Adrenal gland (tissue), 9 donors: ENCODE measurements at regions not wholly inside any gene's neighbourhood (a gene's known extent, or its start where the extent isn't known, plus 50 kb on each side); places are given as distances from the start of the nearest gene placed in this dataset.

Source experiments
- DNase-seq, 7 donors: peaks; one replicate each; pipeline ENCODE4 v3.0.0-alpha.2; 2019 to 2020
- H3K27ac ChIP-seq, 5 donors: fragments of 200-600 bp; sonication (generic) in 4 of 5; 1 replicate in 3 of 5; 2 replicates in 2 of 5; pipeline versions ENCODE4 v1.5.1 to v1.8.0; 2016 to 2020; ENCODE audit warnings: mild to moderate bottlenecking in 1 of 5
- H3K27me3 ChIP-seq: fragments of 200-600 bp; 2 replicates; pipeline ENCODE4 v1.8.0; 2021
- H3K36me3 ChIP-seq, 2 donors: fragments of 200-600 bp; replicated peaks in 1 of 2; 1 replicate in 1 of 2; 2 replicates in 1 of 2; pipeline versions ENCODE4 v1.5.1 to v1.8.0; 2018 to 2022
- H3K4me1 ChIP-seq, 2 donors: fragments of 200-600 bp; replicated peaks in 1 of 2; 1 replicate in 1 of 2; 2 replicates in 1 of 2; pipeline versions ENCODE4 v1.5.1 to v1.8.0; 2018 to 2021
- H3K4me3 ChIP-seq, 4 donors: fragments of 200-600 bp; sonication (generic) in 3 of 4; one replicate each; pipeline ENCODE4 v1.5.1; 2016 to 2018
- H3K9me3 ChIP-seq, 3 donors: fragments of 200-600 bp; sonication (generic) in 1 of 3; replicated peaks in 1 of 3; 1 replicate in 2 of 3; 2 replicates in 1 of 3; pipeline versions ENCODE4 v1.5.1 to v1.8.0; 2016 to 2021
- POLR2A ChIP-seq, 2 donors: fragments of 450-650 bp; IDR thresholded peaks; one replicate each; pipeline ENCODE4 v1.6.1; 2017; ENCODE audit warnings: antibody characterized with exemption in 2 of 2, mild to moderate bottlenecking in 2 of 2, moderate library complexity in 1 of 2
- WGBS, 4 donors: extraction: QIAGEN DNeasy Blood & Tissue Kit in 2 of 4; methylation state at CpG; one replicate each; pipeline versions ENCODE4 v1.1.5 to v1.1.7; 2013 to 2017; 5-methylcytosine and 5-hydroxymethylcytosine counted together
- intact Hi-C, 2 donors: fragments of 100-400 bp; cut with DNase I; formaldehyde crosslinking; loops; one replicate each; pipeline versions ENCODE4 v1.14.1 to v1.15.0; 2022 to 2023
- TF ChIP-seq, protein P1 (sequence below), 6 experiments: fragments of 450-650 bp in 4 of 6; fragments of 200-600 bp in 2 of 6; sonication (generic) in 1 of 6; IDR thresholded peaks; 1 replicate in 5 of 6; 2 replicates in 1 of 6; pipeline versions ENCODE4 v1.5.1 to v1.8.0; 2016 to 2021; ENCODE audit warnings: antibody characterized with exemption in 6 of 6, mild to moderate bottlenecking in 2 of 6, moderate library complexity in 1 of 6
- donor health status: healthy with polysubstance abuse.
- donor health status: Bipolar disorder and iron deficiency.
- donor health status: DM: yes; HTN: yes; CAD: no.
- donor health status: DM: no; HTN: no; CAD: no.
- donor health status: DM: no; HTN: no; CAD: no.

DNA sequence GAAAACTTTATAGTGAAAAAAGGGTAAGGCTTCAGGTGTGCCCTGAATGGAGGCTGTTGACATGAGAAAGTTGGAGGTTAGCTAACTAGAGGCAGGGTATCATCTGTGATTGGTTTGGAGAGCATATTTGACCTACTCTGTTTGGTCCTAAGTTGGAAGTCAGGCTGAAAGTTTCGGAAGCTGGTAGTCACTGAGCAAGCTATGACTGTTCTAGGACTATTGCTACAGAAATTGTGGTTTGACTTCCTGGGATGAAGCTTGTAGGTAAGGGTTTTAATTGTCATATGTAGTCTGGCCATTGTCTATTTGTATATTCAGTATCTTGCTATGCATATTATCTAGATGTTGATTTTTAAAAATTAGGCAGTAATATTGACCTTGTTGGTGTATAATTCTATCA lies 565.0 kb downstream of the TMEM135 start:
- Histone ChIP-seq H3K4me3 (no peak overlapping the region), H3K36me3 (no peaks in the 10 kb centered on the region), H3K27ac (no peak overlapping the region), H3K9me3 (no peaks in the 10 kb centered on the region), H3K4me1 (no peaks in the 10 kb centered on the region), H3K27me3 (no peaks in the 10 kb centered on the region)
- DNase-seq: no peak
- TF ChIP-seq, protein P1, sequence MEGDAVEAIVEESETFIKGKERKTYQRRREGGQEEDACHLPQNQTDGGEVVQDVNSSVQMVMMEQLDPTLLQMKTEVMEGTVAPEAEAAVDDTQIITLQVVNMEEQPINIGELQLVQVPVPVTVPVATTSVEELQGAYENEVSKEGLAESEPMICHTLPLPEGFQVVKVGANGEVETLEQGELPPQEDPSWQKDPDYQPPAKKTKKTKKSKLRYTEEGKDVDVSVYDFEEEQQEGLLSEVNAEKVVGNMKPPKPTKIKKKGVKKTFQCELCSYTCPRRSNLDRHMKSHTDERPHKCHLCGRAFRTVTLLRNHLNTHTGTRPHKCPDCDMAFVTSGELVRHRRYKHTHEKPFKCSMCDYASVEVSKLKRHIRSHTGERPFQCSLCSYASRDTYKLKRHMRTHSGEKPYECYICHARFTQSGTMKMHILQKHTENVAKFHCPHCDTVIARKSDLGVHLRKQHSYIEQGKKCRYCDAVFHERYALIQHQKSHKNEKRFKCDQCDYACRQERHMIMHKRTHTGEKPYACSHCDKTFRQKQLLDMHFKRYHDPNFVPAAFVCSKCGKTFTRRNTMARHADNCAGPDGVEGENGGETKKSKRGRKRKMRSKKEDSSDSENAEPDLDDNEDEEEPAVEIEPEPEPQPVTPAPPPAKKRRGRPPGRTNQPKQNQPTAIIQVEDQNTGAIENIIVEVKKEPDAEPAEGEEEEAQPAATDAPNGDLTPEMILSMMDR (IDR thresholded peaks at IDR 0.05): no peak
- WGBS, 4 donors: 90 to 100% (median 97%) methylated on average over 1 of the region's 1 CpG
- intact Hi-C loops: no loop called here

DNA sequence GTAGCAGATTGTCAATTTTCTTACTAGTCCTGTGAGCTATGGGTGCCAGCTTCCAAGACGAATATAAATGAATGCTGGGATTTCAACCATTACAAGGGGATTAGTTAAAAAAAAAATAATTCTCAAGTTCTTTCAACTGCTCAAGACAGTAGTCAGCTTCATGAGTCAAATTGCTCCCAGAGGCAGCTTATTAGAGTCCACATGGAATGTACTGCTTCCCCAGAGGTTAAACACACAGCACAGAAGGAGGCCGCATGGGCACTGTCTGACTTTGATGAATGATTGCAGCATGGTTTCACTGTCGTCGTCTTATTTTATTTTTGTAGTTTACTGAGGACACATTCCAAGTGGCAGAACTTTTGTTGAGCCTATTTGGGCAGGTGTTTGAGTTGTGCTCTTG lies 563.2 kb downstream of the TMEM135 start:
- no peaks in the 10 kb centered on the region for H3K9me3 ChIP-seq
- intact Hi-C loops: no loop called here
- H3K27me3 ChIP-seq: no peaks in the 10 kb centered on the region
- DNase-seq: no peak
- TF ChIP-seq, protein P1 (IDR thresholded peaks at IDR 0.05): no peak
- no peaks in the 10 kb centered on the region for H3K36me3 ChIP-seq
- H3K4me1 ChIP-seq: no peaks in the 10 kb centered on the region
- H3K4me3 ChIP-seq: no peak overlapping the region
- WGBS, 4 donors: 60 to 68% (median 63%) methylated on average over 4 of the region's 4 CpGs
- no peak overlapping the region for H3K27ac ChIP-seq

- no peaks in the 10 kb centered on the region for H3K27me3 ChIP-seq
- intact Hi-C loops: no loop called here
- no peaks in the 10 kb centered on the region for H3K9me3 ChIP-seq
- H3K27ac ChIP-seq: no peak overlapping the region
- no peak overlapping the region for H3K4me3 ChIP-seq
- DNase-seq: no peak
- TF ChIP-seq, protein P1 (IDR thresholded peaks at IDR 0.05): no peak
- TF ChIP-seq POLR2A (IDR thresholded peaks at IDR 0.05): no peak
- no peaks in the 10 kb centered on the region for H3K4me1 ChIP-seq
- H3K36me3 ChIP-seq: no peaks in the 10 kb centered on the region
Measured at GRCh38 chr11:87597725-87598124, 560.0 kb downstream of the TMEM135 start.

GRCh38 chr11:87596176-87596575 lies 558.4 kb downstream of the TMEM135 start:
- intact Hi-C loops: no loop called here
- DNase-seq: no peak
- H3K36me3 ChIP-seq: no peaks in the 10 kb centered on the region
- no peak overlapping the region for H3K4me3 ChIP-seq
- TF ChIP-seq, protein P1 (IDR thresholded peaks at IDR 0.05): no peak
- no peak for TF ChIP-seq POLR2A (IDR thresholded peaks at IDR 0.05)
- WGBS, 4 donors: 57 to 71% (median 67%) methylated on average over 5 of the region's 5 CpGs
- H3K27ac ChIP-seq: no peak overlapping the region
- H3K27me3 ChIP-seq: no peaks in the 10 kb centered on the region
- H3K9me3 ChIP-seq: no peaks in the 10 kb centered on the region
- H3K4me1 ChIP-seq: no peaks in the 10 kb centered on the region
